HG02759 (cell line): ENCODE measurements at regions not wholly inside any gene's neighbourhood (a gene's known extent, or its start where the extent isn't known, plus 50 kb on each side); places are given as distances from the start of the nearest gene placed in this dataset.
"Not testable (repeated sequence)": the region's sequence is repeated elsewhere in the genome, so short reads cannot be mapped to it uniquely, and the experiment has no call there.

ENCODE experiments used
- ATAC-seq: cut with Tn5 transposase; IDR thresholded peaks from one replicate; pipeline ENCODE4 v1.9.1; 2021; ENCODE audit warnings: mild to moderate bottlenecking, moderate library complexity; ENCODE audit not compliant: unreplicated experiment

GRCh38 chrX:131595120-131595519 lies 51.2 kb downstream of the OR13H1 start:
- ATAC-seq, result no peak

- ATAC-seq, result no peak
Observed at GRCh38 chrX:131607792-131608369, 64.0 kb downstream of the OR13H1 start.

- no peak for ATAC-seq
Observed at GRCh38 chrX:131609480-131609879, 65.6 kb downstream of the OR13H1 start.

GRCh38 chrX:131613260-131613659 lies 69.4 kb downstream of the OR13H1 start:
- ATAC-seq, result no peak

- no peak for ATAC-seq
Observed at GRCh38 chrX:131614241-131614640, 70.4 kb downstream of the OR13H1 start.

GRCh38 chrX:131617182-131617581 lies 73.3 kb downstream of the OR13H1 start:
- no peak for ATAC-seq

- no peak for ATAC-seq
Observed at GRCh38 chrX:131621650-131622049, 77.8 kb downstream of the OR13H1 start.

- no peak for ATAC-seq
Observed at GRCh38 chrX:131626681-131627296, 82.9 kb downstream of the OR13H1 start.

GRCh38 chrX:131630534-131630933 lies 86.7 kb downstream of the OR13H1 start:
- ATAC-seq, result no peak

- peak; percentile 88 for ATAC-seq
Observed at GRCh38 chrX:131633285-131633917, 89.5 kb downstream of the OR13H1 start.

- ATAC-seq, result no peak
Observed at GRCh38 chrX:131634900-131635299, 91.0 kb downstream of the OR13H1 start.

GRCh38 chrX:131646106-131646505 lies 102.2 kb downstream of the OR13H1 start:
- no peak for ATAC-seq

GRCh38 chrX:131649741-131650140 lies 105.9 kb downstream of the OR13H1 start:
- no peak for ATAC-seq

GRCh38 chrX:131650637-131651410 lies 107.0 kb downstream of the OR13H1 start:
- ATAC-seq, result no peak

GRCh38 chrX:131663726-131664125 lies 119.9 kb downstream of the OR13H1 start:
- not testable (repeated sequence) for ATAC-seq

GRCh38 chrX:131671735-131672134 lies 127.9 kb downstream of the OR13H1 start:
- ATAC-seq, result no peak

GRCh38 chrX:131675596-131676194 lies 131.8 kb downstream of the OR13H1 start:
- ATAC-seq, result peak; percentile 54

- peak; percentile 85 for ATAC-seq
Observed at GRCh38 chrX:131677655-131678628, 134.1 kb downstream of the OR13H1 start.

GRCh38 chrX:131682735-131683134 lies 138.9 kb downstream of the OR13H1 start:
- not testable (repeated sequence) for ATAC-seq

GRCh38 chrX:131693359-131693758 lies 149.5 kb downstream of the OR13H1 start:
- no peak for ATAC-seq
